ENCODE measurements at regions not wholly inside any gene's neighbourhood (a gene's known extent, or its start where the extent isn't known, plus 50 kb on each side); places are given as distances from the start of the nearest gene placed in this dataset.
"Not testable (repeated sequence)": the region's sequence is repeated elsewhere in the genome, so short reads cannot be mapped to it uniquely, and the experiment has no call there.

DNA sequence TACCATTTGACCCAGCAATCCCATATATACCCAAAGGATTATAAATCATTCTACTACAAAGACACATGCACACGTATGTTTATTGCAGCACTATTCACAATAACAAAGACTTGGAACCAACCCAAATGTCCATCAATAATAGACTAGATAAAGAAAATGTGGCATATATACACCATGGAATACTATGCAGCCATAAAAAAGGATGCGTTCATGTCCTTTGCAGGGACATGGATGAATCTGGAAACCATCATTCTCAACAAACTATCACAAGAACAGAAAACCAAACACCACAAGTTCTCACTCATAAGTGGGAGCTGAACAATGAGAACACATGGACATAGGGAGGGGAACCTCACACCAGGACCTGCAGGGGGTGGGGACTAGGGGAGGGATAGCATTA lies 130.6 kb upstream of the DUSP22 start:
- H3K36me3 ChIP-seq (ENCODE audit: control insufficient read depth in 2 of 2, insufficient read depth in 2 of 2, low read length in 2 of 2); H3K27ac ChIP-seq (ENCODE audit: low read depth in 2 of 2, low read length in 2 of 2); H3K4me1 ChIP-seq (ENCODE audit: control insufficient read depth in 2 of 2, insufficient read depth in 2 of 2, low read length in 2 of 2); H3K9me3 ChIP-seq (ENCODE audit: control insufficient read depth in 2 of 2, low read length in 2 of 2); H3K27me3 ChIP-seq (ENCODE audit: control insufficient read depth in 2 of 2, insufficient read depth in 2 of 2, low read length in 2 of 2); H3K9ac ChIP-seq (ENCODE audit: low read depth in 1 of 2, low read length in 2 of 2); H3K4me3 ChIP-seq (ENCODE audit: low read length in 2 of 2): not testable (repeated sequence)

DNA sequence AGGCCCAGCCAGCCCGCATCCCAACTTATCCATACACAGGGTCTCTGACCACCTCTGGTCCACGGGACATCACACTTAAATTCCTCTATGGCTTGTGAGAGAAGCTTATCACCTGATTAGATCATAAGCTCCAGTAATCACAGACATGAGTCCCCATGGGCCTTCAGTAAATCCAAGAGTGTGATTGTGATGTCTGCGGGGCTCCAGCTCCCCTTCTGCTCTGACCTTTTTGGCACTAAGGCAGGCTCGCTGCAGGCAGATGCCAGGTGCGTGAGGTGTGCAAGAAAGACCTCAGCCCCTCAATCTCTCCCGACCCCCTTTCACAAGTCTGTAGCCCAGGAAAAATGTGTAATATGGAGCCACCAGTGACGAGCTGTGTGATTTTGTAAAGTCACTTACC lies 127.6 kb upstream of the DUSP22 start:
- Histone ChIP-seq H3K36me3 (ENCODE audit: control insufficient read depth in 2 of 2, insufficient read depth in 2 of 2, low read length in 2 of 2) (no peaks in the 10 kb centered on the region), H3K9ac (ENCODE audit: low read depth in 1 of 2, low read length in 2 of 2) (no peak overlapping the region), H3K27me3 (ENCODE audit: control insufficient read depth in 2 of 2, insufficient read depth in 2 of 2, low read length in 2 of 2) (no peaks in the 10 kb centered on the region)

DNA sequence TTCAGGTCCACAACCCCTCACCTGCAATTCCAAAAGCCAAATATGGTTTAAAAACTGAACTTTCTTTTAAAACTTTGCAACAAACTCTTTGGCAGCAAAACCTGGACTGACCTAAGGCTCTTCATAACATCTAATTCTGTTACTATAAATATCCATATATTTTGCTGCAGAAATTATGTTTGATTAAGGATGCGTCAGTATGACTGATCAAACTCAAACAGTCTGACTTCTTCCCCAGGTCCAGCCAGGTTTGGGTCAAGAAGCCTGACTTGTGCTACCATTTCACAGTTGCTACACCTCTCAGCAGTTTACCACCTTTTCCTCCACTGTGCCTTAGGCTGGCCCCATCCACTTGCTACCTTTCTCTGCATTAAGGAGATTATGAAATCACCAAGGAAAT lies 127.0 kb upstream of the DUSP22 start:
- no peaks in the 10 kb centered on the region for H3K4me1 ChIP-seq (ENCODE audit: control insufficient read depth in 2 of 2, insufficient read depth in 2 of 2, low read length in 2 of 2)
- no peak overlapping the region for H3K27ac ChIP-seq (ENCODE audit: low read depth in 2 of 2, low read length in 2 of 2)
- no peak overlapping the region for H3K9ac ChIP-seq (ENCODE audit: low read depth in 1 of 2, low read length in 2 of 2)
- H3K27me3 ChIP-seq (ENCODE audit: control insufficient read depth in 2 of 2, insufficient read depth in 2 of 2, low read length in 2 of 2): no peaks in the 10 kb centered on the region
- H3K4me3 ChIP-seq (ENCODE audit: low read length in 2 of 2): no peak overlapping the region
- H3K36me3 ChIP-seq (ENCODE audit: control insufficient read depth in 2 of 2, insufficient read depth in 2 of 2, low read length in 2 of 2): no peaks in the 10 kb centered on the region
- no peaks in the 10 kb centered on the region for H3K9me3 ChIP-seq (ENCODE audit: control insufficient read depth in 2 of 2, low read length in 2 of 2)

More for the DNA sequence above, 127.6 kb upstream of the DUSP22 start:
- Histone ChIP-seq H3K4me1 (ENCODE audit: control insufficient read depth in 2 of 2, insufficient read depth in 2 of 2, low read length in 2 of 2) (no peaks in the 10 kb centered on the region), H3K27ac (ENCODE audit: low read depth in 2 of 2, low read length in 2 of 2) (no peak overlapping the region), H3K9me3 (ENCODE audit: control insufficient read depth in 2 of 2, low read length in 2 of 2) (no peaks in the 10 kb centered on the region), H3K4me3 (ENCODE audit: low read length in 2 of 2) (no peak overlapping the region)

DNA sequence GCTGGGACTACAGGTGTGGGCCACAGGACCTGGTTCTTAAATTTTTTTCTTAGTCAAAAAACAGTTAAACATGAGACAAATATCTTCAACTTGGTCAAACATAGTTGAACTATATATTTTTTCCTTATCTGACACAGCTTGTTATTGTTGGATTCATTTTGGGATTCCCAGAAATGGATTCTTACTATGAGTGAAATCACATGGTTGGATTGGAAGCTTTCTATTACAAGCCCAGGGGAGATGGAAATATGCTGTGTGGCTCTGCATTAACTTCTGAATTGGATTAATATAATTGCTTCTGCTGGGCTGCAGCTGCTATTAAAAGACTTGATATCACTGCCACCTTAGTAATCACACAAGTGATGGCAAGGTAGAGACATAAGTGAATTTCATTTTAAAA lies 126.4 kb upstream of the DUSP22 start:
- no peaks in the 10 kb centered on the region for H3K27me3 ChIP-seq (ENCODE audit: control insufficient read depth in 2 of 2, insufficient read depth in 2 of 2, low read length in 2 of 2)
- H3K9ac ChIP-seq (ENCODE audit: low read depth in 1 of 2, low read length in 2 of 2): no peak overlapping the region
- H3K4me1 ChIP-seq (ENCODE audit: control insufficient read depth in 2 of 2, insufficient read depth in 2 of 2, low read length in 2 of 2): no peaks in the 10 kb centered on the region
- H3K36me3 ChIP-seq (ENCODE audit: control insufficient read depth in 2 of 2, insufficient read depth in 2 of 2, low read length in 2 of 2): no peaks in the 10 kb centered on the region
- H3K9me3 ChIP-seq (ENCODE audit: control insufficient read depth in 2 of 2, low read length in 2 of 2): no peaks in the 10 kb centered on the region
- H3K4me3 ChIP-seq (ENCODE audit: low read length in 2 of 2): no peak overlapping the region
- H3K27ac ChIP-seq (ENCODE audit: low read depth in 2 of 2, low read length in 2 of 2): no peak overlapping the region

DNA sequence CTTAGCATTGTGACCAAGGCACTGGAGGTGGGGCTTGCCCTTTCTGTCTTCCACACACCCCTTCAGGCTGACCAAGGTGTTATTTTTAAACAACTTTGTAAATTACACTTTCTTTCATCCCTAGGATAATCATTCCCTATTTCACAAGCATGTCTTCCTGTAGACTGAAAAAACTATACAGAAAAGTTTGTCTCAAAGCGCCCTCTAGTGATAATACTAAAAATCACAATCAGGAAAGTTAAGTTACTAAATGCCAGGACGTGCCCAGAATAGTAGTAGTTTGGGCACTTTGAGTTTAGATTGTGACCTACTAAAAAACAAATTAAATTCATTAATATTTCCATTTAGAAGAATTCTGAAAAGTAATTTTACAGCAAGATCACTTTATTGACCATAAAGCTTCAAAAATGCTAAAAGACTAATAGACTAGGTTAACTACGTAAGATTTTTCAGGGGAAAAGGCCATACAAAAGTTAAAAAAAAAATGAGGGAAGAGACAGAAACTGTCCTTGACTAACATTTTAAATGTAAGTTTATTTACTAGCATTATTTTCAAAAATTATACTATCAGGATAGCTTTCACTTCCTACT lies 123.3 kb upstream of the DUSP22 start:
- Histone ChIP-seq H3K4me3 (ENCODE audit: low read length in 2 of 2) (no peak overlapping the region), H3K27me3 (ENCODE audit: control insufficient read depth in 2 of 2, insufficient read depth in 2 of 2, low read length in 2 of 2) (no peaks in the 10 kb centered on the region), H3K4me1 (ENCODE audit: control insufficient read depth in 2 of 2, insufficient read depth in 2 of 2, low read length in 2 of 2) (no peaks in the 10 kb centered on the region), H3K9me3 (ENCODE audit: control insufficient read depth in 2 of 2, low read length in 2 of 2) (no peaks in the 10 kb centered on the region), H3K27ac (ENCODE audit: low read depth in 2 of 2, low read length in 2 of 2) (no peak overlapping the region), H3K9ac (ENCODE audit: low read depth in 1 of 2, low read length in 2 of 2) (no peak overlapping the region), H3K36me3 (ENCODE audit: control insufficient read depth in 2 of 2, insufficient read depth in 2 of 2, low read length in 2 of 2) (no peaks in the 10 kb centered on the region)

DNA sequence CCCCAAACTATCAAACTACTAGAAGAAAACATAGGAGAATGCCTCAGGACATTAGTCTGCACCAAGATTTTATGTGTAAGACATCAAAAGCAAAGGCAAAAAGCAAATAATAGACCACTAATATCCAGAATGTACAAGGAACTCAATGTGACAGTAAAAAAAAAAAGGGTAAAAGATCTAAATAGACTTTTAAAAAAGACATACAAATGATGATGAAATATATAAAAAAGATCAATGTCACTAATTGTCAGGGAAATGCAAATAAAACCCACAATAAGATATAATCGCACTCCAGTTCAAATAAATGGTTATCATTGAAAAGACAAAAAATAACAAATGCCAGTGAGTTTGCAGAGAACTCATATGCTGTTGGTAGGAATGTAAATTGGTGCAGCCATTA lies 118.3 kb upstream of the DUSP22 start:
- H3K4me1 ChIP-seq (ENCODE audit: control insufficient read depth in 2 of 2, insufficient read depth in 2 of 2, low read length in 2 of 2): no peaks in the 10 kb centered on the region
- no peaks in the 10 kb centered on the region for H3K27me3 ChIP-seq (ENCODE audit: control insufficient read depth in 2 of 2, insufficient read depth in 2 of 2, low read length in 2 of 2)
- no peak overlapping the region for H3K9ac ChIP-seq (ENCODE audit: low read depth in 1 of 2, low read length in 2 of 2)
- no peak overlapping the region for H3K27ac ChIP-seq (ENCODE audit: low read depth in 2 of 2, low read length in 2 of 2)
- H3K9me3 ChIP-seq (ENCODE audit: control insufficient read depth in 2 of 2, low read length in 2 of 2): no peaks in the 10 kb centered on the region
- H3K4me3 ChIP-seq (ENCODE audit: low read length in 2 of 2): no peak overlapping the region
- H3K36me3 ChIP-seq (ENCODE audit: control insufficient read depth in 2 of 2, insufficient read depth in 2 of 2, low read length in 2 of 2): no peaks in the 10 kb centered on the region

DNA sequence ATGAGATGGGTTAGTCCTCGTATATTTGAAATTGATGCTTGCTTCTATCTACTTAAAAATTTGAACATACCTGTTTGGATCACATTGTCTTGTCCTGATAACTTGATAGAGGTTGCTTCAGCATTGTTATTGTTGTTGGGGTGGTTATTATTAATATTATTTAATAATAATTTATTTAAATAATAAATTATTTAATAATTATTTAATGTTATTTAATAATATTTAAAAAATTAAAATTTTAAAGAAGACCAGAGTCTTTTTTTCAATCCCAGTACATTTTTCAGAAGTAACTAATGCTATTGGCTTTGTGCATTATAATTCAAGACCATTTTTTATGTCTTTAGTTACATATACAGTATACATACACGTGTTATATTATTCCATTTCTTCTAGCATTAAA lies 116.6 kb upstream of the DUSP22 start:
- Histone ChIP-seq H3K36me3 (ENCODE audit: control insufficient read depth in 2 of 2, insufficient read depth in 2 of 2, low read length in 2 of 2) (no peaks in the 10 kb centered on the region), H3K9ac (ENCODE audit: low read depth in 1 of 2, low read length in 2 of 2) (no peak overlapping the region), H3K9me3 (ENCODE audit: control insufficient read depth in 2 of 2, low read length in 2 of 2) (no peaks in the 10 kb centered on the region), H3K4me1 (ENCODE audit: control insufficient read depth in 2 of 2, insufficient read depth in 2 of 2, low read length in 2 of 2) (no peaks in the 10 kb centered on the region), H3K27me3 (ENCODE audit: control insufficient read depth in 2 of 2, insufficient read depth in 2 of 2, low read length in 2 of 2) (no peaks in the 10 kb centered on the region), H3K27ac (ENCODE audit: low read depth in 2 of 2, low read length in 2 of 2) (no peak overlapping the region), H3K4me3 (ENCODE audit: low read length in 2 of 2) (no peak overlapping the region)

DNA sequence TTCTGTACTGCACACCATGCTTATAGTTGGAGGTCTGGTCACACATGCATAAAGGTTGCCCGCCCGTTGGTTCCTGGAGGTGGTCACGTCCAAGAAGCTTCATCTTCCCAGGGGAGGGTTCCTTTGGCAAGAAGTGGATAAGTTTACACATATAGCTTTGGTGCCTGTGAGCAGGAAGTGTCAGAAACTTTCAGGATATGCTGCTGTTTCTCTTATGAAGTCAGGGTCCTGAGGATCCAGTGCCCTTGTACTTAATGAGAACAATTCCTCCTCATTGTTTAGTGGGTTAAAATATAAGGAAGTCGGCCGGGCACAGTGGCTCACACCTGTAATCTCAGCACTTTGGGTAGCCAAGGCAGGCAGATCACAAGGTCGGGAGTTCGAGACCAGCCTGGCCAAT lies 115.5 kb upstream of the DUSP22 start:
- H3K4me3 ChIP-seq (ENCODE audit: low read length in 2 of 2): no peak overlapping the region
- no peaks in the 10 kb centered on the region for H3K27me3 ChIP-seq (ENCODE audit: control insufficient read depth in 2 of 2, insufficient read depth in 2 of 2, low read length in 2 of 2)
- no peaks in the 10 kb centered on the region for H3K9me3 ChIP-seq (ENCODE audit: control insufficient read depth in 2 of 2, low read length in 2 of 2)
- no peaks in the 10 kb centered on the region for H3K4me1 ChIP-seq (ENCODE audit: control insufficient read depth in 2 of 2, insufficient read depth in 2 of 2, low read length in 2 of 2)
- no peak overlapping the region for H3K9ac ChIP-seq (ENCODE audit: low read depth in 1 of 2, low read length in 2 of 2)
- H3K36me3 ChIP-seq (ENCODE audit: control insufficient read depth in 2 of 2, insufficient read depth in 2 of 2, low read length in 2 of 2): no peaks in the 10 kb centered on the region
- H3K27ac ChIP-seq (ENCODE audit: low read depth in 2 of 2, low read length in 2 of 2): no peak overlapping the region

DNA sequence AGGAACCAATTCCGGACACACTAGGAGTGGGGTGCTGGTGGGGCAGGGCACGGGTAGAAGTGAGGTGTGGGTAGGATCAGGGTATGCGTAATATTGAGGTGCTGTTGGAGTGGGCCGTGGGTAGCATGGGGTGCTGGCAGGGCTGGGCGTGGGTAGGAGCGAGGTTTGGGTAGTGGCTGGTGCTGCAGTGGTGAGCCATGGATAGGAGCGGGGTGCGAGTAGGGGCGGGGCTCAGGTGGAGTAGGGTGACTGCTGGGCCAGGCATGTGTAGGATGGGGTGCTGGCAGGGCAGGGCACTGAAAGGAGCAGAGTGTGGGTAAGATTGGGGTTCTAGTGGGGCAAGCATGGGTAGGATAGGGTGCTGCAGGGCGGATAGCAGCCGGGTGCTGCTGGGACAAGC lies 114.2 kb upstream of the DUSP22 start:
- Histone ChIP-seq H3K27me3 (ENCODE audit: control insufficient read depth in 2 of 2, insufficient read depth in 2 of 2, low read length in 2 of 2) (no peaks in the 10 kb centered on the region), H3K36me3 (ENCODE audit: control insufficient read depth in 2 of 2, insufficient read depth in 2 of 2, low read length in 2 of 2) (no peaks in the 10 kb centered on the region), H3K9ac (ENCODE audit: low read depth in 1 of 2, low read length in 2 of 2) (no peak overlapping the region), H3K9me3 (ENCODE audit: control insufficient read depth in 2 of 2, low read length in 2 of 2) (no peaks in the 10 kb centered on the region), H3K4me3 (ENCODE audit: low read length in 2 of 2) (no peak overlapping the region), H3K4me1 (ENCODE audit: control insufficient read depth in 2 of 2, insufficient read depth in 2 of 2, low read length in 2 of 2) (no peaks in the 10 kb centered on the region), H3K27ac (ENCODE audit: low read depth in 2 of 2, low read length in 2 of 2) (no peak overlapping the region)

DNA sequence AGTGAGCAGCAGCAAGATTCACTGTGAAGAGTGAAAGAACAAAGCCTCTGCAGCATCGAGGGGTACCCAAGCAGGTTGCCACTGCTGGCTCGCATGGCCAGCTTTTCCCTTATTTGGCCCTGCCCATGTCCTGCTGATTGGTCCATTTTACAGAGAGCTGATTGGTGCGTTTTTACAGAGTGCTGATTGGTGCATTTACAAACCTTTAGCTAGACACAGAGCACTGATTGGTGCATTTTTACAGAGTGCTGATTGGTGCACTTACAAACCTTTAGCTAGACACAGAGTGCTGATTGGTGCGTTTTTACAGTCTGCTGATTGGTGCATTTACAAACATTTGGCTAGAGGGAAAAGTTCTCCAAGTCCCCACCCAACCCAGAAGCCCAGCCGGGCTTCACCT lies 113.4 kb upstream of the DUSP22 start:
- H3K9me3 ChIP-seq (ENCODE audit: control insufficient read depth in 2 of 2, low read length in 2 of 2); H3K4me1 ChIP-seq (ENCODE audit: control insufficient read depth in 2 of 2, insufficient read depth in 2 of 2, low read length in 2 of 2); H3K27me3 ChIP-seq (ENCODE audit: control insufficient read depth in 2 of 2, insufficient read depth in 2 of 2, low read length in 2 of 2): not testable (repeated sequence)

DNA sequence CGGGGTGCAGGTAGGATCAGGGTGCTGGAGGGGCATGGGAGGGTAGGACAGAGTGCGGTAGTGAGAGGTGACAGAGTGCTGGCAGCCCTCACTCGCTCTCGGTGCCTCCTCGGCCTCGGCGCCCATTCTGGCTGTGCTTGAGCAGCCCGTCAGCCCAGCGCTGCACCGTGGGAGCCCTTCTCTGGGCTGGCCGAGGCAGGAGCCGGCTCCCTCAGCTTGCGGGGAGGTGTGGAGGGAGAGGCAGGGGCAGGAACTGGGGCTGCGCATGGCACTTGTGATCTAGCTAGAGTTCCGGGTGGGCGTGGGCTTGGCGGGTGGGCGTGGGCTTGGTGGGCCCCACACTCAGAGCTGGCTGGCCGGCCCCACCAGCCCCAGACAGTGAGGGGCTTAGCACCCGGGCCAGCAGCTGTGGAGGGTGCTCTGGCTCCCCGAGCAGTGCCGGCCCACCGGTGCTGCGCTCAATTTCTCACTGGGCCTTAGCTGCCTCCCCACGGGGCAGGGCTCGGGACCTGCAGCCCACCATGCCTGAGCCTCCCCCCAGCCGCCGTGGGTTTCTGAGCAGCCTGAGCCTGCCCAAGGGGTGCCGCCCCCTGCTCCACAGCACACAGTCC lies 112.8 kb upstream of the DUSP22 start:
- Histone ChIP-seq H3K9me3 (ENCODE audit: control insufficient read depth in 2 of 2, low read length in 2 of 2) (no peaks in the 10 kb centered on the region), H3K4me3 (ENCODE audit: low read length in 2 of 2) (no peak overlapping the region), H3K36me3 (ENCODE audit: control insufficient read depth in 2 of 2, insufficient read depth in 2 of 2, low read length in 2 of 2) (no peaks in the 10 kb centered on the region), H3K27ac (ENCODE audit: low read depth in 2 of 2, low read length in 2 of 2) (no peak overlapping the region), H3K4me1 (ENCODE audit: control insufficient read depth in 2 of 2, insufficient read depth in 2 of 2, low read length in 2 of 2) (no peaks in the 10 kb centered on the region), H3K9ac (ENCODE audit: low read depth in 1 of 2, low read length in 2 of 2) (no peak overlapping the region), H3K27me3 (ENCODE audit: control insufficient read depth in 2 of 2, insufficient read depth in 2 of 2, low read length in 2 of 2) (no peaks in the 10 kb centered on the region)

More for the DNA sequence above, 113.4 kb upstream of the DUSP22 start:
- H3K27ac ChIP-seq (ENCODE audit: low read depth in 2 of 2, low read length in 2 of 2); H3K4me3 ChIP-seq (ENCODE audit: low read length in 2 of 2); H3K9ac ChIP-seq (ENCODE audit: low read depth in 1 of 2, low read length in 2 of 2); H3K36me3 ChIP-seq (ENCODE audit: control insufficient read depth in 2 of 2, insufficient read depth in 2 of 2, low read length in 2 of 2): not testable (repeated sequence)
